MM.1S (cell line): ENCODE measurements at regions not wholly inside any gene's neighbourhood (a gene's known extent, or its start where the extent isn't known, plus 50 kb on each side); places are given as distances from the start of the nearest gene placed in this dataset.

ENCODE experiments used
- CTCF ChIP-seq: fragments of 300-600 bp; sonication (generic); IDR thresholded peaks from 2 replicates; pipeline ENCODE4 v1.5.1; 2016; ENCODE audit warnings: antibody characterized with exemption, low read length, mixed read lengths
- EZH2 ChIP-seq: fragments of 300-600 bp; sonication (generic); optimal IDR thresholded peaks from 2 replicates; pipeline ENCODE3; 2017; ENCODE audit warnings: low read depth, mild to moderate bottlenecking, antibody characterized with exemption, low read length, mixed read lengths

GRCh38 chr2:138202762-138203161 is 238.5 kb downstream of the HNMT start:
- TF ChIP-seq CTCF (no peak), EZH2 (no peak)
